ENCODE measurements at regions not wholly inside any gene's neighbourhood (a gene's known extent, or its start where the extent isn't known, plus 50 kb on each side); places are given as distances from the start of the nearest gene placed in this dataset.

DNA sequence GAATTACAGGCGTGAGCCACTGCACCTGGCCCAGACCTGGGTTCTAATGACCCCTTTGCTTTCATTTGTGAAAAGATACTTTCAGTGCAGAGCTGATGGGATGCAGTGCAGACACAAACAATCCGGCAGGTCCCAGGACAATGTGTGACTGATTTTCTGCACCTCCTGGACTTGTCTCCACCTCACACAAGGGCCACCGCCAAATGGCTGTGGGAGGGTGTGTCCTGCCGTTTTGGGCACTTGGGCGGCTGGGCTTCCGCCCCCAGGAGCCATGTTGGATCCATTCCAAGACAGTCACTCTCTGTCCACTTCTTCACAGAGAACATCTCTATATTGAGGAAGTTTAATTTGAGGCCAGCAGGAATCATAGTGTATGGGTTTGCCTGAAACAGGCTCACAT, 112.3 kb upstream of the ZNF507 start:
- no peak for TF ChIP-seq POLR2A (IDR thresholded peaks at IDR 0.05; ENCODE audit: low read length)
- TF ChIP-seq SMC3 (IDR thresholded peaks at IDR 0.05), result no peak
- TF ChIP-seq, protein P1, sequence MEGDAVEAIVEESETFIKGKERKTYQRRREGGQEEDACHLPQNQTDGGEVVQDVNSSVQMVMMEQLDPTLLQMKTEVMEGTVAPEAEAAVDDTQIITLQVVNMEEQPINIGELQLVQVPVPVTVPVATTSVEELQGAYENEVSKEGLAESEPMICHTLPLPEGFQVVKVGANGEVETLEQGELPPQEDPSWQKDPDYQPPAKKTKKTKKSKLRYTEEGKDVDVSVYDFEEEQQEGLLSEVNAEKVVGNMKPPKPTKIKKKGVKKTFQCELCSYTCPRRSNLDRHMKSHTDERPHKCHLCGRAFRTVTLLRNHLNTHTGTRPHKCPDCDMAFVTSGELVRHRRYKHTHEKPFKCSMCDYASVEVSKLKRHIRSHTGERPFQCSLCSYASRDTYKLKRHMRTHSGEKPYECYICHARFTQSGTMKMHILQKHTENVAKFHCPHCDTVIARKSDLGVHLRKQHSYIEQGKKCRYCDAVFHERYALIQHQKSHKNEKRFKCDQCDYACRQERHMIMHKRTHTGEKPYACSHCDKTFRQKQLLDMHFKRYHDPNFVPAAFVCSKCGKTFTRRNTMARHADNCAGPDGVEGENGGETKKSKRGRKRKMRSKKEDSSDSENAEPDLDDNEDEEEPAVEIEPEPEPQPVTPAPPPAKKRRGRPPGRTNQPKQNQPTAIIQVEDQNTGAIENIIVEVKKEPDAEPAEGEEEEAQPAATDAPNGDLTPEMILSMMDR (IDR thresholded peaks at IDR 0.05), result no peak
- TF ChIP-seq JUNB (IDR thresholded peaks at IDR 0.05), result no peak
- TF ChIP-seq MAZ (IDR thresholded peaks at IDR 0.05; ENCODE audit: borderline replicate concordance, low read depth, low read length), result no peak
- TF ChIP-seq CBX8 (IDR thresholded peaks at IDR 0.05), result no peak
- TF ChIP-seq SREBF2 (IDR thresholded peaks at IDR 0.05), result no peak
- TF ChIP-seq EP300 (IDR thresholded peaks at IDR 0.05), result no peak
- no peak for TF ChIP-seq MAFK (IDR thresholded peaks at IDR 0.05; ENCODE audit: partially characterized antibody)
- TF ChIP-seq HDAC2 (IDR thresholded peaks at IDR 0.05), result no peak
- no peak for TF ChIP-seq POLR2AphosphoS2 (conservative IDR thresholded peaks at IDR 0.05; ENCODE audit: low read length)

All from A549 (cell line).